Nephron (organoid): ENCODE measurements at regions not wholly inside any gene's neighbourhood (a gene's known extent, or its start where the extent isn't known, plus 50 kb on each side); places are given as distances from the start of the nearest gene placed in this dataset.
A peak's percentile ranks its signal among the peaks of the same experiment; 100 is the strongest.

ENCODE experiments used
- H3K27ac Mint-ChIP-seq, 3 experiments: 2 replicates each; pipeline ENCODE4 v1.8.0; 2020; ENCODE audit warnings: mixed read lengths in 3 of 3, mild to moderate bottlenecking in 2 of 3, moderate library complexity in 1 of 3
- H3K27me3 Mint-ChIP-seq: 2 replicates; pipeline ENCODE4 v1.8.0; 2021; ENCODE audit warnings: low read depth, mild to moderate bottlenecking, moderate library complexity, mixed read lengths
- H3K36me3 Mint-ChIP-seq: 2 replicates; pipeline ENCODE4 v1.8.0; 2020; ENCODE audit warnings: low read depth, mixed read lengths
- H3K4me1 Mint-ChIP-seq: 2 replicates; pipeline ENCODE4 v1.8.0; 2020; ENCODE audit warnings: mixed read lengths
- H3K4me3 Mint-ChIP-seq, 3 experiments: 2 replicates each; pipeline ENCODE4 v1.8.0; 2020; ENCODE audit warnings: mild to moderate bottlenecking in 3 of 3, mixed read lengths in 3 of 3, moderate library complexity in 2 of 3
- H3K9me3 Mint-ChIP-seq: 2 replicates; pipeline ENCODE4 v1.8.0; 2020; ENCODE audit warnings: mixed read lengths
- TF ChIP-seq, protein P1 (sequence below), 3 experiments: fragments of 200-600 bp; sonication (generic); IDR thresholded peaks; one replicate each; pipeline ENCODE4 v1.5.0; 2021; ENCODE audit warnings: antibody characterized with exemption in 3 of 3; ENCODE audit not compliant: unreplicated experiment in 3 of 3

DNA sequence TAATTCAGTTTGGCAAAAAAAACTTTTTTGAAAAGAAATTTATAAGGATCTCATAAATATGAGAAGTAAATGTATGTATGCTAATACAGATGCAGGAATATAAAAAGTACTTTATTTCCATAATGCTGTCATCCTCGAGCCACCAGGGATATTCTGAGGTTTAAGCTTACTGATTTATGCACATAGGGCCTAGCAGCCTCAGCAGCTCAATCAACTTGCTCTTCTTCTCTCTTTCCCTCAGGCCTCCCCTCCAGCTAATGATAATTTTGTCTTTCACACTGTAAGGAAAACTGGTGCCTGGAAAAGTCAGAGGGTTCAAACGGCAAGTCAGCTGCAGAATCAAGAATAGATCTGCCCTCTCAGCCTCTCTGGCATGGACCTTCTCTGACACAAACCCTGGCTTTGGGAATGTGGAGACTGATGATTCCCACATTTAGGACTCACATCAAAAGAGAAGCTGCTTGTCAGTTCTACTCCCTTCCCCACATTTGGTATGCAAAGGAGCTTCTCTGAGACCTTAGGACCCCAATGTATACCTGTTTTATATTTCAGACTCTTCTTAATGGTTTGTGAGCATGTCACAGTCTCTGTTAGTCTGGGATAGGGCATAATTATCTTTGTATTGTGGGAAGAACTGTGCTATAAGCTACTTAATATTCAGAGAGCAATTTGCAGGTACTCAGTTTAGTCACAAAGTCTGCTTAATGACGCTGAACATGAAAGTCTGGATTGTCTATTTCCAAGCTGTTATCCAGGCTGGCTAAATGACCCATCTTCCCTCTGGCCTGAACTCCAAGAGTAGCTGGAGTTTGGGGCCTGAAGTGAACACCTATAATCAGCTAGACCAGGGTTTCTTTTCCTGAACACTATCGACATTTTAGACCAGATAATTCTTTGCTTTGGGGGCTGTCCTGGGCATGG, 52.1 kb upstream of the DIPK1A start:
- Mint-ChIP-seq H3K4me1 (peaks cover 16% of the 10 kb centered on the region), H3K9me3 (no peaks in the 10 kb centered on the region), H3K36me3 (no peaks in the 10 kb centered on the region), H3K27ac (no peak overlapping the region), H3K27me3 (peaks cover 4% of the 10 kb centered on the region), H3K4me3 (no peak overlapping the region)
- TF ChIP-seq, protein P1, sequence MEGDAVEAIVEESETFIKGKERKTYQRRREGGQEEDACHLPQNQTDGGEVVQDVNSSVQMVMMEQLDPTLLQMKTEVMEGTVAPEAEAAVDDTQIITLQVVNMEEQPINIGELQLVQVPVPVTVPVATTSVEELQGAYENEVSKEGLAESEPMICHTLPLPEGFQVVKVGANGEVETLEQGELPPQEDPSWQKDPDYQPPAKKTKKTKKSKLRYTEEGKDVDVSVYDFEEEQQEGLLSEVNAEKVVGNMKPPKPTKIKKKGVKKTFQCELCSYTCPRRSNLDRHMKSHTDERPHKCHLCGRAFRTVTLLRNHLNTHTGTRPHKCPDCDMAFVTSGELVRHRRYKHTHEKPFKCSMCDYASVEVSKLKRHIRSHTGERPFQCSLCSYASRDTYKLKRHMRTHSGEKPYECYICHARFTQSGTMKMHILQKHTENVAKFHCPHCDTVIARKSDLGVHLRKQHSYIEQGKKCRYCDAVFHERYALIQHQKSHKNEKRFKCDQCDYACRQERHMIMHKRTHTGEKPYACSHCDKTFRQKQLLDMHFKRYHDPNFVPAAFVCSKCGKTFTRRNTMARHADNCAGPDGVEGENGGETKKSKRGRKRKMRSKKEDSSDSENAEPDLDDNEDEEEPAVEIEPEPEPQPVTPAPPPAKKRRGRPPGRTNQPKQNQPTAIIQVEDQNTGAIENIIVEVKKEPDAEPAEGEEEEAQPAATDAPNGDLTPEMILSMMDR (IDR thresholded peaks at IDR 0.05; ENCODE audit: unreplicated experiment in 3 of 3) = no peak

DNA sequence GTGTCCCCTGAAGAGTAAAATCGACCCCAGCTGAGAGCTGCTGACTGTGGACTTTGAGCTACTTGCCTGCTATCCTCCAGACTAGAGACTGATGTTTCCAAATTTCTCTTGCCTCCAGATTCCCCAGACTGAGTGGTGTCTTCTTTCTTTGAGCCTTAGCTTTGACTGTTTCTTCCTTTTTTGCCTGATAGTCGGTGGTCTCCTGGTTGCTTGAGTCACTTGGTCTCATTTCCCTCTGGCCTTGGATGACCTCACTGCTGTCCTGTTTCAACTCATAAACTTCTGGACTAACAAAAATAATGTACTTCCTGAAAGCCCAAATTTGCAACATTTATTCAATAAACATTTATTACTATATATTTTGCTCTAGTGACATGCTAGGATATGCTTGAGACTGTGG, 52.9 kb upstream of the DIPK1A start:
- TF ChIP-seq, protein P1 (IDR thresholded peaks at IDR 0.05; ENCODE audit: unreplicated experiment in 3 of 3) = no peak
- H3K27me3 Mint-ChIP-seq = peaks cover 4% of the 10 kb centered on the region
- no peaks in the 10 kb centered on the region for H3K9me3 Mint-ChIP-seq
- H3K4me1 Mint-ChIP-seq = peaks cover 16% of the 10 kb centered on the region
- no peaks in the 10 kb centered on the region for H3K36me3 Mint-ChIP-seq
- H3K4me3 Mint-ChIP-seq = no peak overlapping the region
- no peak overlapping the region for H3K27ac Mint-ChIP-seq

DNA sequence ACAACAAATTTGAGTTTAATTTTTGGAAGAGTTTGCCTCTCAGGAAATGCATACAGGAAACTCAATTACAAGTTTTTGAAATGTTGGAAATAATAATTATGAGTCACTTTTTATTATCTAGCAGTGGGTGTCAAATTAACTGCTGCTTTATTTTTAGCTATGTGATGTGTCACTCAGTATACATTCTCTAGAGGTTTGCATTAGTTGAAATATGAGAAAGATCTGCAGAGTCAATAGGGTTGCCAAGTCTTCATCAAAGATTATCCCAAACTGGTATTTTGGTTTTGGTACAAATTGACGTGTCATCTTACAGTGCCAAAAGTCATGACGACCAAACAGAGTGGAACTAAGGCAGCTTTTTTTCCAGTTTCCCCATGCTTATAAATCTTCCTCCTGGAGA, 54.3 kb upstream of the DIPK1A start:
- peaks cover 4% of the 10 kb centered on the region for H3K27me3 Mint-ChIP-seq
- peaks cover 16% of the 10 kb centered on the region for H3K4me1 Mint-ChIP-seq
- TF ChIP-seq, protein P1 (IDR thresholded peaks at IDR 0.05; ENCODE audit: unreplicated experiment in 3 of 3) = no peak

DNA sequence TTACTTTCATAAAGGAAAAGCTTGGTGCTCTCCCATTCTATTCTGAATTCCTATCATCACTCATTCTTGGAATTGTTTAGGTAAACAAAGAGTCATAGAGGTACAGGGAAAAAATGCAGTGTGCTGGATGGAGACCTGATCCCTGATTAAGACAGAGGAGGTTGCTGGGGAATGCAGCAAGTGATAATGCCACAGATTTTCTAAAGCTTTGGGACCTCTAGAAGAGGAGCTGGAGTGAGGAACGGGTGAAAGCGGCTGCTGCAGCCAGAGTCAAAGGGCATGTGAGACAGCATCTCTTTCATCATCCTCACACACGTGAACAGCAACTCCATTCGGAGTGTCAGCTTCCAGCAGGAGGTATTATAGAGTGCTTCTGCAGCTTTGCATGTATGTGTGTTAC, 54.9 kb upstream of the DIPK1A start:
- no peaks in the 10 kb centered on the region for H3K9me3 Mint-ChIP-seq
- no peak overlapping the region for H3K4me3 Mint-ChIP-seq
- H3K36me3 Mint-ChIP-seq = no peaks in the 10 kb centered on the region
- H3K27me3 Mint-ChIP-seq = peaks cover 3% of the 10 kb centered on the region
- TF ChIP-seq, protein P1 (IDR thresholded peaks at IDR 0.05; ENCODE audit: unreplicated experiment in 3 of 3) = no peak
- H3K4me1 Mint-ChIP-seq = peaks cover 16% of the 10 kb centered on the region
- H3K27ac Mint-ChIP-seq = no peak overlapping the region

More for the DNA sequence above, 54.3 kb upstream of the DIPK1A start:
- no peak overlapping the region for H3K27ac Mint-ChIP-seq
- no peaks in the 10 kb centered on the region for H3K9me3 Mint-ChIP-seq
- H3K4me3 Mint-ChIP-seq = no peak overlapping the region
- no peaks in the 10 kb centered on the region for H3K36me3 Mint-ChIP-seq

DNA sequence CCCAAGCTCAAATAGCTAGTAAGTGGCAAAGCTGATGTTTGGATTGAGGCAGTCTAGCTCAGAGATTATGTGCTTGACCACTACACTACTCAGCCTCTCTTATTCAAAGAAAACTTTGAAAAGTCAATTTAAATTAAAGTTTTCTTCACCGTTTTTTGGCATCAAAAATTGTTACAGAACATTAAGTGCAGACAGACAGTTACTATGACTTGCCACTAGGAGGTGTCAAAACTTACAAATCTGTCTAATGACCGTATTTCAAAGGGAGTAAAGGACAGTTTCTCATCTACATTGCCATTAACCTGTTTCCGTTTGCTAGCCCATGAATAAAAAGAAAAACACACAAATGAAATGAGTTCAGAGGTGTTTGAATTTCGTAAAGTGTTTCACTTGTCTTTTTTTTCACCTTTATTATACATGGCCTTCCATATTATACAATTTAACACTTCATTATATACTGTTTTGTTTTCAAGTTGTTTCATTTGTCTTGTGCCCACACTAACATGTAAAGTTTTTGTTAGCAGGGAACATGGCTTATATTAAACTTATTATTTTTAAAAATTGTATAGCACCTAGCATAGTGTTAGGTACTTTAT, 57.4 kb upstream of the MTF2 start:
- H3K27ac Mint-ChIP-seq = no peak overlapping the region

More for the DNA sequence above, 57.4 kb upstream of the MTF2 start:
- no peaks in the 10 kb centered on the region for H3K9me3 Mint-ChIP-seq
- H3K4me3 Mint-ChIP-seq = no peak overlapping the region
- no peaks in the 10 kb centered on the region for H3K36me3 Mint-ChIP-seq
- H3K27me3 Mint-ChIP-seq = peaks cover 19% of the 10 kb centered on the region
- H3K4me1 Mint-ChIP-seq = no peaks in the 10 kb centered on the region
- TF ChIP-seq, protein P1 (IDR thresholded peaks at IDR 0.05; ENCODE audit: unreplicated experiment in 3 of 3) = peak; percentile 48 to 71 (median 71)
